Heart left ventricle (tissue), 13 donors: ENCODE measurements at regions not wholly inside any gene's neighbourhood (a gene's known extent, or its start where the extent isn't known, plus 50 kb on each side); places are given as distances from the start of the nearest gene placed in this dataset.

Source experiments
- CTCF ChIP-seq, 12 donors: fragments of 200-600 bp; sonication (generic) in 4 of 12; IDR thresholded peaks; one replicate each; pipeline versions ENCODE4 v1.5.0 to v1.8.0; 2018 to 2022; ENCODE audit warnings: antibody characterized with exemption in 12 of 12, mild to moderate bottlenecking in 5 of 12
- POLR2A ChIP-seq, 2 donors: fragments of 450-650 bp; IDR thresholded peaks; one replicate each; pipeline ENCODE4 v1.6.1; 2017; ENCODE audit warnings: antibody characterized with exemption in 2 of 2, mild to moderate bottlenecking in 2 of 2, moderate library complexity in 2 of 2
- donor health status: ischemic (EF 13 %, LVEDD 7.1; RV severe dilation, severe dysfunction).
- donor health status: DM: no; HTN: yes; CAD: no.
- donor health status: DM: no; HTN: no; CAD: no.
- donor health status: ischemic (EF 25% LVEDD 6.9; RV normal size, moderate dysfunction).
- donor health status: ischemic (EF 25% LVEDD 5.7; RV mildly dilated, moderate dysfunction).
- donor health status: ischemic (EF 35%, LVEDD 5.7; RV mildly dilated, moderate dysfunction).
- donor health status: nonischemic (EF 11% LVEDD 7.7; RV severe dilation, severe dysfunction).
- donor health status: DM: yes; HTN: yes; CAD: no.
- donor health status: PGD.
- donor health status: ischemic (EF 29% LVEDD 5.4; RV normal size, mild dysfunction).
- donor health status: nonischemic (EF 23%, LVEDD 6.1; RV moderate dilation, normal function).

GRCh38 chr1:222028116-222028515, 286.2 kb upstream of the DUSP10 start:
- TF ChIP-seq CTCF (IDR thresholded peaks at IDR 0.05) (no peak), POLR2A (IDR thresholded peaks at IDR 0.05) (no peak)
